ENCODE measurements at regions not wholly inside any gene's neighbourhood (a gene's known extent, or its start where the extent isn't known, plus 50 kb on each side); places are given as distances from the start of the nearest gene placed in this dataset.
A peak's percentile ranks its signal among the peaks of the same experiment; 100 is the strongest.

GRCh38 chr2:18186816-18187613, 308.5 kb downstream of the KCNS3 start:
- DNase-seq (ENCODE audit: low spot score) = no peak

DNA sequence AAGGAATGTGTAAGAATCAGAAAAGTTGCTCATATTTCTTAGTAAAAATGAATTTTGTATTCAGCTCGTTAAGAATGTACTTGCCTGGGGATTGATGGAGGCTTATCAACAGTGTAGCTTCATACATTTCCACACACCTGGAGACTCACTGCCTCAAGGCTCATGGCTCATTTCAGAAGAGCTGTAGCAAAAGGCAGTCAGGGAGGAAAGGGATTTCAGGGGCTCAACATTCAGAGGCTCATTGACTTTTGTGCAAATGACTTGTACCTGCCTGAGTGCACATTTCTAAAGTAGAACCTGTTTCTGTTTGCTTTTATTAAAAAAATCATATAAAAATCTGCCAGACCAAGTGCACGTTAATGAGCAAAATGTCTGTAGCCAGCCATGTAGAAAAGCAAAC, 304.4 kb downstream of the KCNS3 start:
- DNase-seq (ENCODE audit: low spot score) = no peak

GRCh38 chr2:18180912-18181311, 302.4 kb downstream of the KCNS3 start:
- DNase-seq (ENCODE audit: low spot score) = no peak

DNA sequence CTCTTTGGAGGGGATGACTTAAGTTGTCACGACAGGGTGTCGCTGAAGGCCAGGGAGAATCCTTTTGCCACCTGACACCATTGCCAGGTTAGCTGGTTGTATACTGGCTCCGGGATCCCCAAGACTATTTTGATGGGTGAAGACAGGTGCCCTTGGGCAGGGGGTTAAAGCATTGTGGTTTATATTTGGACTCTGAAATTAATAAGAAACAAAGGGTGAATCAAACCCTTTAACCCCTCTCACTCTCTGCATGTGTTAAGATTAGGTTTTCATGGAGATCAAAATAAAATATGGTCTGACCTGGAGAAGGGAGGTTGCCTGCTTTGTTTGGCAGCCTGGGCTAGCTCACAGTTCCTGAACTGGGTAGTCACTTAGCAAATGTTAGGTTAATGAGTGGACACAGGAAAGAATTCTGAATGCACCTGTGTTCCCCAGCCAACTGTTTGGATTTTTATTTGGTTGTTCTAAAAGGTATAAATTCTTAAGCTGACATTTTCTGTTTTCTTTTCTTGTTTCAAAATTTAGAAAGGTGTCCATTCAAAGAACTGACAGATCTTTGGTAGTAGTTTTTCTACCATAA, 301.7 kb downstream of the KCNS3 start:
- DNase-seq (ENCODE audit: low spot score) = no peak

DNA sequence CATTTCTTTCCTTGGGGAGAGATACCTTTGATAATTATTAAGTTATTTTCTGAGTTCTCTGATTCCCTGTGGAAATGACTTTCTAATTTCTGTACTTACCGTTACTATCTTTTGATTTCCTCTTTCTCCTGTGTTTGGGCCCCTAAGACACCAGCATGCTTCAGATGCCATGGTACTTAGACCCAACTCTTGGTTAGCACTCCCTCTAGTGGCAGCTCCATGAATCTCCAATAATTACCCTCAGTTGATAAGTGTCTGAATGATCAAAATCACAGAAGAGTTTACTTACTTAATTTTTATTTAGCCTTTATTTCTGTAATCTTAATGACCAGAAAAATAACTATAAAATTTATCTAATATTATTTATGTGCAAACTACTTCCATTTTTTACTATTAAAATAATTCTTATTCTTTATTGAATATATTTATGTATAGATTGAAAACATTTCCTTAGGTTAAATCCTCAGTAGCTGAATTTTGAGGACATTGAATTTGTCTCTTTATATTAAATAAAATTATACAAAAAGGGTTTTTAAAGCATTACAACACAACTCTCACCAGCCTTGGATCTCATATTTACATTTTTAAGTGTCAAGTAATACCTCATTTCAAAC, 300.4 kb downstream of the KCNS3 start:
- peak; percentile 50 for DNase-seq (ENCODE audit: low spot score)

- DNase-seq (ENCODE audit: low spot score) = no peak
Measured at GRCh38 chr2:18176679-18177215, 298.3 kb downstream of the KCNS3 start.

GRCh38 chr2:18172607-18173006, 294.1 kb downstream of the KCNS3 start:
- no peak for DNase-seq (ENCODE audit: low spot score)

GRCh38 chr2:18171191-18172139, 293.0 kb downstream of the KCNS3 start:
- DNase-seq (ENCODE audit: low spot score) = no peak

DNA sequence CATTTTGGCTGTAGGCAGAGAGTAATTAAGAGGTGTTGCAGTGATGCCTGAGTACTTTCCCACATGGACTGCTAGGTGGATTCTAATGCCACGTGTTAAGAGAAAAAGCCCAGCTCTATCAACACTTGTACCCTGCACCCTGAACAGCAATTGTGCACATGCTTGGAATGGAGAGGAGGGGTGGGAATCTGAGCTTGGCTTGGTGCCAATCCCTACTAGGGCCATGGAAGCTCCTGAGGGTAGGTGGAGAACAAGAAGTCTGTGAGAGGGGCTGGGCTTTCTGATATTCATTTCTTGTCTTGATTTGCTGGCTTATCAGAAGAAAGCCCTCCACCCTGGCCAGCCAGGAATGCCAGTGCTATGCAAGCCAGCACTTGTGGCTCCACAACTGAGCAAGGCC, 292.2 kb downstream of the KCNS3 start:
- no peak for DNase-seq (ENCODE audit: low spot score)

- DNase-seq (ENCODE audit: low spot score) = no peak
Measured at GRCh38 chr2:18169893-18170175, 291.4 kb downstream of the KCNS3 start.

GRCh38 chr2:18169121-18169892, 290.8 kb downstream of the KCNS3 start:
- DNase-seq (ENCODE audit: low spot score) = no peak

DNA sequence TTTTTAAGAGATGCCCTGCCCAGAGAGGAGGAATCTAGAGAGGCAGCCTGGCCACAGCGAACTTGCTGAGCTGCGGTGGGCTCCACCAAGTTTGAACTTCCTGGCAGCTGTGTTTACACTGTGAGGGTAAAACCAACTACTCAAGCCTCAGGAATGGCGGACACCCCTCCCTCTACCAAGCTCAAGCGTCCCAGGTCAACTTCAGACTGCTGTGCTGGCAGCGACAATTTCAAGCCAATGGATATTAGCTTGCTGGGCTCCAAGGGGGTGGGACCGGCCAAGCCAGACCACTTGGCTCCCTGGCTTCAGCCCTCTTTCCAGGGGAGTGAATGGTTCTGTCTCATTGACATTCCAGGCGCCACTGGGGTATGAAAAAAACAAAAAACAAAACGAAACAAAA, 289.4 kb downstream of the KCNS3 start:
- no peak for DNase-seq (ENCODE audit: low spot score)

DNA sequence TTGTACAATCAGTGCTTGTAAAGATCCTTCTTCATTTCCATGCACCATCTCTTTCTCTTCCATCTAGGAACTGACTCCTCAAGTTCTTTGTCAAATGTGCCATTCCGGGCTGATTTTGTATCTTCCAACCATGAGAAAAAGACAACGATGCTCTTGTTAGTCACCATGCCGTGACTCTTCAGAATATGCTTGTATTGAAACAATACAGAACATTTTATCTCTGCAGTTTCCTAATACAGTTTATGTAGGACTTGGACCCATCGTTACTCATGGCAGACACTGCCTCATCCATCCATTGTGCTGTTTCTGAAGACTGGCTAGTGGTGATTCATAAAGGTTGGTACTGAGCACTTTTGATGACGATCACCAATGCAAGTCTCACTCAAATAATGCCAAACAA, 283.2 kb downstream of the KCNS3 start:
- DNase-seq (ENCODE audit: low spot score) = no peak

DNA sequence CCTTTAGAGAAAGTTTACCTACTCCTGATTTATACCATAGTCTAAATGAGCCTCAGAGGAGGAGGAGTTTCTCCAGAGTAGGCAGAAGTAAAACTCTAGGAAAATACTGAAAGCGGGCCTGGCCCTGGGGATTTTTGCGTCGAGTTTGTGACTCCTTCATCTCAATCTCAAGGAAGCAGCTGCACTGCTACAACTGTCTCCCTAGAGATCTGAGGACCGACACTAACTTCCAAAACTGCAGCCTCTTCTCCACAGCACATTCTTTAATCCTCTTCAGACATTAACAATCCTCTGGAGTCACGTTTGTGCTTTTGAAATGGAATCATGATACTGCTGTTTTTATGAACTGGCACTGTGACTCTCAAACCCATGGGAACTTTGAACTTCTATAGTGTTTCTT, 281.4 kb downstream of the KCNS3 start:
- DNase-seq (ENCODE audit: low spot score) = no peak

DNA sequence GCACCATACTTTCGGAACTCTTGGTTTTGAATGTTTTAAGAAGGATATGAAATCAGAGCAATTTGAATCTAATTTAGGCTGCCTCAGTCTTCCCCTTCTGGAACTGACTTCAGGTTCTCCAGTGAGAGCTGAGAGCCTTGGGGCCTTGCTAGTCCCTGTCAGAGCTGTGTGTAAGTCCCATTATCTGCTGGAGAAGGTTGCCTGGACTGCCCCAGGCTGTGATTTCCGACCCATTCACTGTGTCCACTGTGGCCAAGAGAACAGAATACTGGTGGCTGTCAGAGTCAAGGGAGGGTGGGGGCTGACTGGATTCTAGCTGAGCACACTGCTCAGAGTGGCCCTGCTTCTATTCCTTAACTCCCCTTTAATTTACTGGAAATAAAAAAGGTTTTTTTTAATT, 278.0 kb downstream of the KCNS3 start:
- DNase-seq (ENCODE audit: low spot score) = no peak

GRCh38 chr2:18156002-18156401, 277.5 kb downstream of the KCNS3 start:
- no peak for DNase-seq (ENCODE audit: low spot score)

DNA sequence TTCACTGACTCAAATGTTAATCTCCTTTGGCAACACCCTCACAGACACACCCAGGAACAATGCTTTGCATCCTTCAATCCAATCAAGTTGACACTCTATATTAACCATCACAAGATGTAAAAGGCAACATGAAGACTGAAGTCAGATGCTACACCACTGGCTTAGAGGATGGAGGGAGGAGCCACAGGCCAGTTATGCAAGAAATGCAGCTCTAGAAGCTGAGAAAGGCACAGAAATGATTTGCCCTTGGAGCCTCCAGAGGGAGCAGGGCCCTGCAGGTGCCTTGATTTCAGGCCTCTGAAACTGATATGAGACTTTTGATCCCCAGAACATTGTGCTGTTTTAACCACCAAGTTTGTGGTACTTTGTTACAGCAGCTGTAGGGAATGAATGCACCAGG, 276.3 kb downstream of the KCNS3 start:
- DNase-seq (ENCODE audit: low spot score) = no peak

DNA sequence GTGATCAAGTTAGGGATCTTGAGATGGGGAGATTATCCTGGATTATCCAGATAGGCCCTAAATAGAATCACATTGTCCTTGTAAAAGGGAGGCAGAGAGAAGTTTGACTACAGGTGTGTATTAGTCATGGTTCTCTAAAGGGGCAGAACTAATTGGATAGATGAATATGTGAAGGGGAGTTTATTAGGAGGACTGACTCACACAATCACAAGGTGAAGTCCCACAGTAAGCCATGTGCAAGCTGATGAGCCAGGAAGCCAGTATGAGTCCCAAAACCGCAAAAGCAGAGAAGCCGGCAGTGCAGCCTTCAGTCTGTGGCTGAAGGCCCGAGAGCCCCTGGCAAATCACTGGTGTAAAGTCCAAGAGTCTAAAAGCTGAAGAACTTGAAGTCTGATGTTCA, 275.8 kb downstream of the KCNS3 start:
- DNase-seq (ENCODE audit: low spot score) = no peak

- no peak for DNase-seq (ENCODE audit: low spot score)
Measured at GRCh38 chr2:18153741-18154140, 275.3 kb downstream of the KCNS3 start.

- no peak for DNase-seq (ENCODE audit: low spot score)
Measured at GRCh38 chr2:18151237-18151636, 272.8 kb downstream of the KCNS3 start.

DNA sequence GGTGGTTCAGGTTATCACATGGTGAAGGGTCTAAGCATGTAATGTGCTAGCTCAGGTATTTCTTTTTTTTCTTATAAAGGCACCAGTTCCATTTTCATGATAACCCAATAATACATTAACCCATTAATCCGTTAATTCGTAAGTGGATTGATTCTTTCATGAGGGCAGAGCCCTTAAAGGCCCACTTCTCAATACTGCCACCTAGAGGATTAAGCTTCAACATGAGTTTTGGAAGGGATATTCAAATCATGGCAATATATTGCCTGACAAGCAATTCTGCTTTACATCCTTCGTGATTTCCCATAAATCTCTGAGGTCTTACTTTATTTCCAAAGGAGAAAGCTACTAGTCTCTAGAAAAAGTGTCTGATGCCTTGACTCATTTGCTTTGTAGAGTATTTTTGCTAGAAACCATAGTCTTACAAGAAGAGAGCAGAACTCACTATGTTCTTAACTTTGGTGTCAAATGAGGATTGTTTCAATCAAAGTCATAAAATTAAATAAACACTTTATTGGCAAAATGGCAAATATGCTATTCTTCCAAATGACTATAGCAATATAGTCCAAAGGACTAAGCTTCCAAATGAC, 271.3 kb downstream of the KCNS3 start:
- no peak for DNase-seq (ENCODE audit: low spot score)
